Astrocyte (in vitro differentiated cells and primary cell): ENCODE measurements at regions not wholly inside any gene's neighbourhood (a gene's known extent, or its start where the extent isn't known, plus 50 kb on each side); places are given as distances from the start of the nearest gene placed in this dataset.

ENCODE experiments used
- EZH2 ChIP-seq: IDR thresholded peaks from 2 replicates; pipeline ENCODE4 v1.6.1; 2012; ENCODE audit warnings: mild to moderate bottlenecking, low read length, inconsistent platforms; ENCODE audit not compliant: insufficient read depth
- TF ChIP-seq, protein P1 (sequence below): IDR thresholded peaks from 2 replicates; pipeline ENCODE4 v1.5.1; 2011; ENCODE audit warnings: low read depth, mild to moderate bottlenecking, inconsistent platforms, low read length, moderate library complexity; ENCODE audit not compliant: insufficient read depth

GRCh38 chr18:42339372-42339771 is 384.3 kb downstream of the PIK3C3 start:
- TF ChIP-seq, protein P1, sequence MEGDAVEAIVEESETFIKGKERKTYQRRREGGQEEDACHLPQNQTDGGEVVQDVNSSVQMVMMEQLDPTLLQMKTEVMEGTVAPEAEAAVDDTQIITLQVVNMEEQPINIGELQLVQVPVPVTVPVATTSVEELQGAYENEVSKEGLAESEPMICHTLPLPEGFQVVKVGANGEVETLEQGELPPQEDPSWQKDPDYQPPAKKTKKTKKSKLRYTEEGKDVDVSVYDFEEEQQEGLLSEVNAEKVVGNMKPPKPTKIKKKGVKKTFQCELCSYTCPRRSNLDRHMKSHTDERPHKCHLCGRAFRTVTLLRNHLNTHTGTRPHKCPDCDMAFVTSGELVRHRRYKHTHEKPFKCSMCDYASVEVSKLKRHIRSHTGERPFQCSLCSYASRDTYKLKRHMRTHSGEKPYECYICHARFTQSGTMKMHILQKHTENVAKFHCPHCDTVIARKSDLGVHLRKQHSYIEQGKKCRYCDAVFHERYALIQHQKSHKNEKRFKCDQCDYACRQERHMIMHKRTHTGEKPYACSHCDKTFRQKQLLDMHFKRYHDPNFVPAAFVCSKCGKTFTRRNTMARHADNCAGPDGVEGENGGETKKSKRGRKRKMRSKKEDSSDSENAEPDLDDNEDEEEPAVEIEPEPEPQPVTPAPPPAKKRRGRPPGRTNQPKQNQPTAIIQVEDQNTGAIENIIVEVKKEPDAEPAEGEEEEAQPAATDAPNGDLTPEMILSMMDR: no peak
- no peak for TF ChIP-seq EZH2
